T-helper 17 cell (primary cell): ENCODE measurements at regions not wholly inside any gene's neighbourhood (a gene's known extent, or its start where the extent isn't known, plus 50 kb on each side); places are given as distances from the start of the nearest gene placed in this dataset.

Source experiments
- ATAC-seq: fragments of 150-1000 bp; cut with Tn5 transposase; 2 replicates; pipeline ENCODE4 v1.10.0; 2021; ENCODE audit warnings: mild to moderate bottlenecking, moderate library complexity
- DNase-seq, 3 donors: peaks; one replicate each; pipeline versions ENCODE4 v3.0.0 to v3.0.0-alpha.2; 2020 to 2021
- H3K9me3 ChIP-seq: one replicate; pipeline ENCODE4 v1.7.0; 2013; ENCODE audit warnings: low read length, mild to moderate bottlenecking; ENCODE audit not compliant: control insufficient read depth, poor library complexity, severe bottlenecking
- H3K27ac Mint-ChIP-seq: one replicate; pipeline ENCODE4 v1.8.0; 2022; ENCODE audit warnings: mild to moderate bottlenecking, moderate library complexity, mixed read lengths
- H3K27me3 Mint-ChIP-seq: one replicate; pipeline ENCODE4 v1.8.0; 2022; ENCODE audit warnings: mixed read lengths
- H3K36me3 Mint-ChIP-seq: one replicate; pipeline ENCODE4 v1.8.0; 2022; ENCODE audit warnings: low read depth, mixed read lengths
- H3K4me1 Mint-ChIP-seq: one replicate; pipeline ENCODE4 v1.8.0; 2022; ENCODE audit warnings: mild to moderate bottlenecking, mixed read lengths
- H3K4me3 Mint-ChIP-seq: one replicate; pipeline ENCODE4 v1.8.0; 2022; ENCODE audit warnings: mild to moderate bottlenecking, moderate library complexity, mixed read lengths

- H3K36me3 Mint-ChIP-seq: no peaks in the 10 kb centered on the region
- peaks cover 20% of the 10 kb centered on the region for H3K27me3 Mint-ChIP-seq
- no peaks in the 10 kb centered on the region for H3K9me3 ChIP-seq
- no peak overlapping the region for H3K4me3 Mint-ChIP-seq
- no peaks in the 10 kb centered on the region for H3K4me1 Mint-ChIP-seq
- no peak overlapping the region for H3K27ac Mint-ChIP-seq
- no peak for DNase-seq
- no peak for ATAC-seq
Observed at GRCh38 chr6:69623357-69623756, 173.5 kb downstream of the LMBRD1 start.

- H3K27ac Mint-ChIP-seq: no peak overlapping the region
- DNase-seq: no peak
- H3K4me1 Mint-ChIP-seq: no peaks in the 10 kb centered on the region
- H3K36me3 Mint-ChIP-seq: no peaks in the 10 kb centered on the region
- no peak overlapping the region for H3K4me3 Mint-ChIP-seq
- H3K9me3 ChIP-seq: no peaks in the 10 kb centered on the region
- peaks cover 20% of the 10 kb centered on the region for H3K27me3 Mint-ChIP-seq
- no peak for ATAC-seq
Observed at GRCh38 chr6:69622924-69623323, 173.9 kb downstream of the LMBRD1 start.

GRCh38 chr6:69622230-69622629 is 174.6 kb downstream of the LMBRD1 start:
- Mint-ChIP-seq H3K36me3 (no peaks in the 10 kb centered on the region), H3K27ac (no peak overlapping the region), H3K27me3 (peaks cover 20% of the 10 kb centered on the region), H3K4me1 (no peaks in the 10 kb centered on the region), H3K4me3 (no peak overlapping the region)
- ATAC-seq (no peak), DNase-seq (no peak)
- no peaks in the 10 kb centered on the region for H3K9me3 ChIP-seq

- H3K9me3 ChIP-seq: no peaks in the 10 kb centered on the region
- Mint-ChIP-seq H3K36me3 (no peaks in the 10 kb centered on the region), H3K4me3 (no peak overlapping the region), H3K4me1 (no peaks in the 10 kb centered on the region), H3K27me3 (peaks cover 7% of the 10 kb centered on the region), H3K27ac (no peak overlapping the region)
- ATAC-seq (no peak), DNase-seq (no peak)
Observed at GRCh38 chr6:69617163-69617562, 179.6 kb downstream of the LMBRD1 start.

DNA sequence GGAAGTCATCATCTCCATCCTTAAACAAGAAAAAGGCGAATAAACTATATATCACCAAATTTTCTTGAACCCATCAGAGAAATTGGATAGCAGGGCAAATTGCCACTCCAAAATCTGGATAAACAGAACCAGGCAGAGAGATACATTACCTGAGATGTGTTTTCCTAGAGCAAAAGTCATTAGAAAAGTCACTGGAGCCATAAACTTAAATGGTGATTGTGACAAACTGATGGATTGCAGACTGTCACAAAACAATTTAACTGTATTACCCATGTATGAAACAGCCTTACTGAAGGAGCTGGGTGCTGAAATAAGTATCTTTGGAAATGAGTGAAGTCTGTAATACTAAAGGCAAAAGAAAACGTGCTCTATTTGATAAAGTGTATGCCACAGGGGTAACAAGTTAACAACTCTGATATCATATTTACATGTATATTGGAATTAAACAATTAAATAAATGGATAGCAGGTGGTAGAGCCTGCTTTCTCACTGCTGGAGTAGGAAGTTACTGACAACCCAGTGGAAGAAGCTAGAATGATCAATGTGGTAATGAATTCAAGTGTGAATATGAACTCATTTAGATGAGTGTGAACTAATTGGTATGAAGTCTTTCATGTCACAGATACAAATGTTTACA is 186.9 kb downstream of the LMBRD1 start:
- H3K4me3 Mint-ChIP-seq: no peak overlapping the region
- no peak for DNase-seq
- no peaks in the 10 kb centered on the region for H3K9me3 ChIP-seq
- H3K27ac Mint-ChIP-seq: no peak overlapping the region
- H3K27me3 Mint-ChIP-seq: peaks cover 5% of the 10 kb centered on the region
- no peak for ATAC-seq
- H3K4me1 Mint-ChIP-seq: no peaks in the 10 kb centered on the region
- H3K36me3 Mint-ChIP-seq: no peaks in the 10 kb centered on the region

DNA sequence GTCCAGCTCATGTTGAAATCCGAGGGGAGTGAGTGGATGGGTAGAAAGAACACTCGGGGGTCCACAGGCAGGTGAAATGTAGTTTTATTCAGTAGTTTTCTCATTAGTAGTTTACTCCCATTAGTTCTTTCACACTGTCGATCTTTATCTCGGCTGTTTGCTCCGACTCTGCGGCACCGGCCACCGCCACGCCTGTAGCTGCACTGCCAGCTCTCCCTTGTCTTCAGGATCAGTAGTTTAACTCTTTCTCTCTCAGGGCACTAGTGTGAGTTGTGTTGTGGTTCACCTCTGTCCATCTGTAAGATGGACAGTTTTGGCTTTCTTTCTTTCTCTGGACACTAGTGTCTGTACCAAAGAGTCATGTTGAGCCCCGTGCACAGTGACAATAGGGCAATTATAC is 195.7 kb downstream of the LMBRD1 start:
- Mint-ChIP-seq H3K4me3 (no peak overlapping the region), H3K27ac (no peak overlapping the region), H3K27me3 (peaks cover 9% of the 10 kb centered on the region), H3K4me1 (no peaks in the 10 kb centered on the region), H3K36me3 (no peaks in the 10 kb centered on the region)
- DNase-seq: no peak
- H3K9me3 ChIP-seq: no peaks in the 10 kb centered on the region
- ATAC-seq: no peak

DNA sequence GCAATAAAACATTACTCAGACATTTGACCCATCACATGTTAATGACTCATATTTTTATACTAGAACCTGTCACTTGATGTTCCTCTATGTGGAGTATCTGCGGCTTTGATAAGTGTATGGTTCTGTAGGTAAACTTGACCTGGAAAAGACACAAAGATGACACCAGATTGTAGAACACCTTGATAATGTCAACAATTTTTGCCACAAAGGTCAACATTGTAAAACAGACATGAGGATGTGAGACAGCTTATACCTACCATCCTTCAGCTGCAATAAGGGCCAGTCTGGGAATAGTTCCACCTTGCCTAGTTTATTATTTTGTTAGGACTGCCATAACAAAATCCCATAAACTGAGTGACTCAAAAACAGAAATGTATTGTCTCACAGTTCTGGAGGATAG is 202.4 kb downstream of the LMBRD1 start:
- Mint-ChIP-seq H3K4me3 (no peak overlapping the region), H3K27me3 (no peaks in the 10 kb centered on the region), H3K27ac (no peak overlapping the region), H3K4me1 (no peaks in the 10 kb centered on the region), H3K36me3 (no peaks in the 10 kb centered on the region)
- ATAC-seq (no peak), DNase-seq (no peak)
- H3K9me3 ChIP-seq: no peaks in the 10 kb centered on the region

DNA sequence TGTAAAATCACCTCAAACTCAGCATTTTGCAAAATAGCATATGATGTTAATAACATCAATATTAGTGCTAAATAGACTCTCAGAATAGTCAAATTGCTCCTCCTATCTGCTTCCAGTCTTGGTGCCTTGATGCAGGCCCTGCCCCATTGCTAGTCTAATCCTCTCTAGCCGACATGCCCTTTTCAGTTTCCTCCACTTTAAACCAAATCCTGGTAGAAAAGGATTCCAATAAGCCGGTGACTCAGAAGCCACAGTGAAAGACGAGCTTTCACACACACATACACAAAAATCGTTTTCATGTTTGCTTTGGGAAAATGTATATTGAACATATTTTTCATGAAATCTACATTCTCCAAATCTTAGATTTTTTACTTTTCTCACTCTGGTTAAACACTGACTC is 203.1 kb downstream of the LMBRD1 start:
- H3K36me3 Mint-ChIP-seq: no peaks in the 10 kb centered on the region
- no peaks in the 10 kb centered on the region for H3K27me3 Mint-ChIP-seq
- H3K27ac Mint-ChIP-seq: no peak overlapping the region
- DNase-seq (no peak), ATAC-seq (no peak)
- no peaks in the 10 kb centered on the region for H3K4me1 Mint-ChIP-seq
- no peak overlapping the region for H3K4me3 Mint-ChIP-seq
- no peaks in the 10 kb centered on the region for H3K9me3 ChIP-seq

GRCh38 chr6:69589626-69590025 is 207.2 kb downstream of the LMBRD1 start:
- Mint-ChIP-seq H3K27me3 (no peaks in the 10 kb centered on the region), H3K4me3 (no peak overlapping the region), H3K4me1 (peaks cover 9% of the 10 kb centered on the region), H3K36me3 (no peaks in the 10 kb centered on the region), H3K27ac (no peak overlapping the region)
- H3K9me3 ChIP-seq: no peaks in the 10 kb centered on the region
- DNase-seq (no peak), ATAC-seq (no peak)

DNA sequence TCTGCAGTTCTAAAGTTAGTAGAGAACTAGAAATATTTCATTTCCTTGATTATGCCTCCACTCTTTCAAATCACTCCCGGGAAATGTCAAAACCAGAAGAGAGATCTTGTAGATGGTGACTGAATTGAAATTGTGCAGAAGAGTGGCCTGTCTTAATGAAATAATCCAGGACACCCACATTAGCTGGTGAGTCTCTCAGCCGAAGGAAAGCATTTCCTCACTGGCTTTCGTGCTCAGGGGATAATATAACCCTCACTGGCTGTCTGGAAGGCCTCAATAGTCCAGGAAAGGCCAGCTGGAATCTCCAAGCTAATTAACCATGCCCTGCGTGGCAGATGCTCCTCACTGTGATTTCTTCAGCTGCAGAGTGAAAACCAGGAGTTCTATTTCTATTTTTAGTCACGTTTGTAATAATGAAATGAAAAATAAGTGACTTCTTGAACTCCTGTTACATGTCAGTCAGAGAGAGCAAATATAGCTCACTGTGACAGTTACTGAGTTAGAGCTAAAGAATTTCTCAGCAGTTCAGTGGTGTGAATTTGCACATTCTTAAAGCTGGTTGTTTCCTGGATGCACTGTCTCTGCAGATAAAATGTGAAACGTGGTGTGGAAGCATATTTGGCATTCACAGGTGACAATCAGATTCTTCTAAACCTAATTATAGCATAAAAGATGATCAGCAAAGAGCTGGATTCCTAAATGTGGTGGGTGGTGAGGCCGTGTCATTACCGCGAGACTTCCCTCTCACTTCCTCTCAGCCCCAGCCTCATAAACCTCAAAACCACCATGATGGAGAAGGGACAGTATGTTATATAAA is 211.7 kb downstream of the LMBRD1 start:
- Mint-ChIP-seq H3K27me3 (peaks cover 15% of the 10 kb centered on the region), H3K4me3 (peak overlapping the region; percentile 49), H3K4me1 (peaks cover 13% of the 10 kb centered on the region), H3K36me3 (no peaks in the 10 kb centered on the region), H3K27ac (no peak overlapping the region)
- DNase-seq: no peak
- peak; percentile 44 for ATAC-seq
- no peaks in the 10 kb centered on the region for H3K9me3 ChIP-seq

- Mint-ChIP-seq H3K27me3 (peaks cover 15% of the 10 kb centered on the region), H3K4me1 (peaks cover 13% of the 10 kb centered on the region), H3K36me3 (no peaks in the 10 kb centered on the region), H3K27ac (no peak overlapping the region), H3K4me3 (no peak overlapping the region)
- H3K9me3 ChIP-seq: no peaks in the 10 kb centered on the region
- DNase-seq (no peak), ATAC-seq (no peak)
Observed at GRCh38 chr6:69584536-69584912, 212.3 kb downstream of the LMBRD1 start.

GRCh38 chr6:69581581-69581980 is 215.2 kb downstream of the LMBRD1 start:
- Mint-ChIP-seq H3K4me3 (no peak overlapping the region), H3K27me3 (peaks cover 32% of the 10 kb centered on the region), H3K4me1 (peaks cover 13% of the 10 kb centered on the region), H3K36me3 (no peaks in the 10 kb centered on the region), H3K27ac (no peak overlapping the region)
- ATAC-seq (no peak), DNase-seq (no peak)
- no peaks in the 10 kb centered on the region for H3K9me3 ChIP-seq

- Mint-ChIP-seq H3K4me1 (peaks cover 12% of the 10 kb centered on the region), H3K27me3 (peaks cover 32% of the 10 kb centered on the region), H3K4me3 (no peak overlapping the region), H3K27ac (no peak overlapping the region), H3K36me3 (no peaks in the 10 kb centered on the region)
- no peaks in the 10 kb centered on the region for H3K9me3 ChIP-seq
- DNase-seq (no peak), ATAC-seq (no peak)
Observed at GRCh38 chr6:69580706-69581105, 216.1 kb downstream of the LMBRD1 start.

- H3K36me3 Mint-ChIP-seq: no peaks in the 10 kb centered on the region
- no peak for DNase-seq
- ATAC-seq: no peak
- no peak overlapping the region for H3K4me3 Mint-ChIP-seq
- H3K4me1 Mint-ChIP-seq: no peaks in the 10 kb centered on the region
- H3K27me3 Mint-ChIP-seq: peaks cover 38% of the 10 kb centered on the region
- H3K27ac Mint-ChIP-seq: no peak overlapping the region
- H3K9me3 ChIP-seq: no peaks in the 10 kb centered on the region
Observed at GRCh38 chr6:69578361-69578890, 218.4 kb downstream of the LMBRD1 start.
